Left ventricle myocardium superior (tissue), 1 donor: ENCODE measurements at regions not wholly inside any gene's neighbourhood (a gene's known extent, or its start where the extent isn't known, plus 50 kb on each side); places are given as distances from the start of the nearest gene placed in this dataset.
"Not testable (repeated sequence)": the region's sequence is repeated elsewhere in the genome, so short reads cannot be mapped to it uniquely, and the experiment has no call there.

ENCODE experiments used
- ATAC-seq: fragments of 200-7000 bp; cut with Tn5 transposase; one replicate; pipeline ENCODE4 v1.9.1; 2020; ENCODE audit warnings: mild to moderate bottlenecking, moderate library complexity
- DNase-seq: peaks from one replicate; pipeline ENCODE4 v3.0.0-alpha.2; 2020
- intact Hi-C: fragments of 100-400 bp; cut with micrococcal nuclease; formaldehyde crosslinking; loops from one replicate; pipeline ENCODE4 v1.11.0; 2022
- donor health status: DM: no; HTN: yes; CAD: no; lungs with severe emphysema.

DNA sequence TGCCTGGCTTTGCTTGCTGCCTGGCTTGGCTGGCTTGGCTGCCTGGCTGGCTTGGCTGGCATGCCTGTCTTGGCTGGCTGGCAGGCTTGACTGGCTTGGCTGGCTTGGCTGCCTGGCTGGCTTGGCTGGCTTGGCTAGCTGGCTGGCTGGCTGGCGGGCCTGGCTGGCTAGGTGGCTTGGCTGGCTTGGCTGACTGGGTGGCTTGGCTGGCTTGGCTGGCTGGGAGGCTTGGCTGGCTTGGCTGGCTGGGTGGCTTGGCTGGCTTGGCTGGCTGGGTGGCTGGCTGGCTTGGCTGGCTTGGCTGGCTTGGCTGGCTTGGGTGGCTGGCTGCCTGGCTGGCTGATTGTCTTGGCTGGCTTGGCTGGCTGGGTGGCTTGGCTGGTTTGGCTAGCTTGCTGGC is 2826.4 kb downstream of the RPIA start:
- intact Hi-C loops, ATAC-seq, DNase-seq: not testable (repeated sequence)

DNA sequence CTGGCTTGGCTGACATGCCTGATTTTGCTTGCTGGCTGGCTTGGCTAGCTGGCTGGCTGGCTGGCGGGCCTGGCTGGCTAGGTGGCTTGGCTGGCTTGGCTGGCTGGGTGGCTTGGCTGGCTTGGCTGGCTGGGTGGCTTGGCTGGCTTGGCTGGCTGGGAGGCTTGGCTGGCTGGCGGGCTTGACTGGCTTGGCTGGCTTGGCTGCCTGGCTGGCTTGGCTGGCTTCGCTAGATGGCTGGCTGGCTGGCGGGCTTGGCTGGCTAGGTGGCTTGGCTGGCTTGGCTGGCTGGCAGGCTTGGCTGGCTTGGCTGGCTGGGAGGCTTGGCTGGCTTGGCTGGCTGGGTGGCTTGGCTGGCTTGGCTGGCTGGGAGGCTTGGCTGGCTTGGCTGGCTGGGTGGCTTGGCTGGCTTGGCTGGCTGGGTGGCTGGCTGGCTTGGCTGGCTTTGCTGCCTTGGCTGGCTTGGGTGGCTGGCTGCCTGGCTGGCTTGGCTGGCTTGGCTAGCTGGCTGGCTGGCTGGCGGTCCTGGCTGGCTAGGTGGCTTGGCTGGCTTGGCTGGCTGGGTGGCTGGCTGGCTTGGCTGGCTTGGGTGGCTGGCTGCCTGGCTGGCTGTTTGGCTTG is 2827.0 kb downstream of the RPIA start:
- intact Hi-C loops, DNase-seq, ATAC-seq: not testable (repeated sequence)

DNA sequence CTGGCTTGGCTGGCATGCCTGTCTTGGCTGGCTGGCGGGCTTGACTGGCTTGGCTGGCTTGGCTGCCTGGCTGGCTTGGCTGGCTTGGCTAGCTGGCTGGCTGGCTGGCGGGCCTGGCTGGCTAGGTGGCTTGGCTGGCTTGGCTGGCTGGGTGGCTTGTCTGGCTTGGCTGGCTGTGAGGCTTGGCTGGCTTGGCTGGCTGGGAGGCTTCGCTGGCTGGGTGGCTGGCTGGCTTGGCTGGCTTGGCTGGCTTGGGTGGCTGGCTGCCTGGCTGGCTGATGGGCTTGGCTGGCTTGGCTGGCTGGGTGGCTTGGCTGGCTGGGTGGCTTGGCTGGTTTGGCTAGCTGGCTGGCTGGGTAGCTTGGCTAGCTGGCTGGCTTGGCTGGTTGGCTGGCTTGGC is 2827.9 kb downstream of the RPIA start:
- DNase-seq, ATAC-seq, intact Hi-C loops: not testable (repeated sequence)

- intact Hi-C loops, DNase-seq, ATAC-seq: not testable (repeated sequence)
Observed at GRCh38 chr2:91519914-91520313, 2828.4 kb downstream of the RPIA start.

DNA sequence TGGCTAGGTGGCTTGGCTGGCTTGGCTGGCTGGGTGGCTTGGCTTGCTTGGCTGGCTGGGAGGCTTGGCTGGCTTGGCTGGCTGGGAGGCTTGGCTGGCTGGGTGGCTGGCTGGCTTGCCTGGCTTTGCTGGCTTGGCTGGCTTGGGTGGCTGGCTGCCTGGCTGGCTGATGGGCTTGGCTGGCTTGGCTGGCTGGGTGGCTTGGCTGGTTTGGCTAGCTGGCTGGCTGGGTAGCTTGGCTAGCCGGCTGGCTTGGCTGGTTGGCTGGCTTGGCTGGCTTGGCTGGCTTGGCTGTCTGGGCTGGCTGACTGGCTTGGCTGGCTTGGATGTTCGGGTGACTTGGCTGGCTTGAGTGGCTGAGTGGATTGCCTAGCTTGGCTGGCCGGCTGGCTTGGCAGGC is 2829.1 kb downstream of the RPIA start:
- DNase-seq, intact Hi-C loops, ATAC-seq: not testable (repeated sequence)

GRCh38 chr2:91520972-91521535 is 2829.6 kb downstream of the RPIA start:
- intact Hi-C loops, ATAC-seq, DNase-seq: not testable (repeated sequence)

- intact Hi-C loops, ATAC-seq, DNase-seq: not testable (repeated sequence)
Observed at GRCh38 chr2:91521944-91522343, 2830.5 kb downstream of the RPIA start.

DNA sequence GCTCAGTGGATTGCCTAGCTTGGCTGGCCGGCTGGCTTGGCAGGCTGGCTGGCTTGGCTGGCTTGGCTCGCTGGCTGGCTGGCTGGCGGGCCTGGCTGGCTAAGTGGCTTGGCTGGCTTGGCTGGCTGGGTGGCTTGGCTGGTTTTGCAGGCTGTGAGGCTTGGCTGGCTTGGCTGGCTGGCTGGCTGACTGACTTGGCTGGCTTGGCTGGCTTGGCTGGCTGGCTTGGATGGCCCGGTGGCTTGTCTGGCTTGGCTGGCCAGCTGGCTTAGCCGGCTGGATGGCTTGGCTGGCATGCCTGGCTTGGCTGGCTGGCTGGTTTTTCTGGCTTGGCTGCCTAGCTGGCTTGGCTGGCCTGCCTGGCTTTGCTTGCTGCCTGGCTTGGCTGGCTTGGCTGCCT is 2831.4 kb downstream of the RPIA start:
- DNase-seq, intact Hi-C loops, ATAC-seq: not testable (repeated sequence)

GRCh38 chr2:91523751-91524150 is 2832.3 kb downstream of the RPIA start:
- ATAC-seq, DNase-seq, intact Hi-C loops: not testable (repeated sequence)

DNA sequence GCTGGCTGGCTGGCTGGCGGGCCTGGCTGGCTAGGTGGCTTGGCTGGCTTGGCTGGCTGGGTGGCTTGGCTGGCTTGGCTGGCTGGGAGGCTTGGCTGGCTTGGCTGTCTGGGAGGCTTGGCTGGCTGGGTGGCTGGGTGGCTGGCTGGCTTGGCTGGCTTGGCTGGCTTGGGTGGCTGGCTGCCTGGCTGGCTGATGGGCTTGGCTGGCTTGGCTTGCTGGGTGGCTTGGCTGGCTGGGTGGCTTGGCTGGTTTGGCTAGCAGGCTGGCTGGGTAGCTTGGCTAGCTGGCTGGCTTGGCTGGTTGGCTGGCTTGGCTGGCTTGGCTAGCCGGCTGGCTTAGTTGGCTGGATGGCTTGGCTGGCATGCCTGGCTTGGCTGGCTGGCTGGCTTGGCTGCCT is 2834.1 kb downstream of the RPIA start:
- DNase-seq, intact Hi-C loops, ATAC-seq: not testable (repeated sequence)

DNA sequence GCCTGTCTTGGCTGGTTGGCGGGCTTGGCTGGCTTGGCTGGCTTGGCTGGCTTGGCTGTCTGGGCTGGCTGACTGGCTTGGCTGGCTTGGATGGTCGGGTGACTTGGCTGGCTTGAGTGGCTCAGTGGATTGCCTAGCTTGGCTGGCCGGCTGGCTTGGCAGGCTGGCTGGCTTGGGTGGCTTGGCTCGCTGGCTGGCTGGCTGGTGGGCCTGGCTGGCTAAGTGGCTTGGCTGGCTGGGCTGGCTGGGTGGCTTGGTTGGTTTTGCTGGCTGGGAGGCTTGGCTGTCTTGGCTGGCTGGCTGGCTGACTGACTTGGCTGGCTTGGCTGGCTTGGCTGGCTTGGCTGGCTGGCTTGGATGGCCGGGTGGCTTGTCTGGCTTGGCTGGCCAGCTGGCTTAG is 2834.6 kb downstream of the RPIA start:
- DNase-seq, ATAC-seq, intact Hi-C loops: not testable (repeated sequence)

DNA sequence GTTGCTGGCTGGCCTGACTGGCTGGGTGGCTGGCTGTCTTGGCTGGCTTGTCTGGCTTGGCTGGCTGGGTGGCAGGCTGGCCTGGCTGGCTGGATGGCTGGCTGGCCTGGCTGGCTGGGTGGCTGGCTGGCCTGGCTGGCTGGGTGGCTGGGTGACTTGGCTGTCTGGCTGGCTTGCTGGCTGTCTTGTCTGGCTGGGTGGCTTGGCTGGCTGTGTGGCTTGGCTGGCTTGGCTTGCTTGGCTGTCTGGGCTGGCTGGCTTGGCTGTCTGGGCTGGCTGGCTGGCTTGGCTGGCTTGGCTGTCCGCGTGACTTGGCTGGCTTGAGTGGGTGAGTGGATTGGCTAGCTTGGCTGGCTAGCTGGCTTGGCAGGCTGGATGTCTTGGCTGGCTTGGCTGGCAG is 2835.6 kb downstream of the RPIA start:
- intact Hi-C loops, ATAC-seq, DNase-seq: not testable (repeated sequence)

GRCh38 chr2:91527491-91528031 is 2836.1 kb downstream of the RPIA start:
- ATAC-seq, intact Hi-C loops: not testable (repeated sequence)
- peak; percentile 29 for DNase-seq

GRCh38 chr2:91528361-91528760 is 2836.9 kb downstream of the RPIA start:
- intact Hi-C loops, DNase-seq, ATAC-seq: not testable (repeated sequence)

GRCh38 chr2:91536109-91536508 is 2844.6 kb downstream of the RPIA start:
- ATAC-seq, intact Hi-C loops, DNase-seq: not testable (repeated sequence)

GRCh38 chr2:91536549-91537263 is 2845.2 kb downstream of the RPIA start:
- intact Hi-C loops, DNase-seq, ATAC-seq: not testable (repeated sequence)

- ATAC-seq, intact Hi-C loops: not testable (repeated sequence)
Observed at GRCh38 chr2:91549316-91549715, 2857.8 kb downstream of the RPIA start.

GRCh38 chr2:91558234-91558633 is 2866.8 kb downstream of the RPIA start:
- ATAC-seq, intact Hi-C loops, DNase-seq: not testable (repeated sequence)

More at GRCh38 chr2:91549316-91549715, 2857.8 kb downstream of the RPIA start:
- DNase-seq, result peak; percentile 25

- DNase-seq, intact Hi-C loops, ATAC-seq: not testable (repeated sequence)
Observed at GRCh38 chr2:91559269-91559668, 2867.8 kb downstream of the RPIA start.
